HepG2 (cell line): ENCODE measurements at regions not wholly inside any gene's neighbourhood (a gene's known extent, or its start where the extent isn't known, plus 50 kb on each side); places are given as distances from the start of the nearest gene placed in this dataset.
A peak's percentile ranks its signal among the peaks of the same experiment; 100 is the strongest.

Experiments used
- ATAC-seq: fragments of 200-7000 bp; cut with Tn5 transposase; 3 replicates; pipeline ENCODE4 v1.9.1; 2020; ENCODE audit warnings: mild to moderate bottlenecking, moderate library complexity
- BruUV-seq: library from RNA; stranded (reverse); fragments of 400-500 nt; replicated peaks from 2 replicates; lab custom pipeline; 2021; lab: Mats Ljungman, UMichigan
- CTCF ChIA-PET: fragments of 300-600 bp; formaldehyde crosslinking; extraction: SDS; loops from one replicate; lab custom pipeline; 2021; ENCODE audit warnings: low total read pairs, inconsistent platforms, low intra/inter-chr PET ratio; lab: Yijun Ruan, JAX
- POLR2A ChIA-PET: fragments of 350-600 bp; sonication (Branson Sonifier 250); formaldehyde crosslinking; loops from one replicate; lab custom pipeline; 2020; ENCODE audit warnings: antibody characterized with exemption, inconsistent platforms; lab: Yijun Ruan, JAX
- DNase-seq: peaks from one replicate; pipeline ENCODE4 v3.0.0-alpha.2; 2015; ENCODE audit warnings: low spot score
- FAIRE-seq: peaks from 3 replicates; lab custom pipeline; 2011; peaks lifted over from hg19 to GRCh38; lab: Jason Lieb, UNC
- H2AFZ ChIP-seq: one replicate; pipeline ENCODE4 v1.6.1; 2011; ENCODE audit warnings: low read length, inconsistent platforms
- H3K27ac ChIP-seq: fragments of 300-600 bp; 3 replicates; pipeline ENCODE4 v1.8.0; 2011; ENCODE audit warnings: mixed run types, mild to moderate bottlenecking, mixed read lengths, low read length, inconsistent platforms; ENCODE audit not compliant: insufficient read depth; ENCODE audit errors: extremely low read length
- H3K27me3 ChIP-seq, 2 experiments: fragments of 200-600 bp in 1 of 2; 2 replicates in 1 of 2; 3 replicates in 1 of 2; pipeline versions ENCODE4 v1.6.0 to v1.8.0; 2011; ENCODE audit warnings: low read length in 2 of 2, mild to moderate bottlenecking in 2 of 2, moderate library complexity in 2 of 2, inconsistent platforms in 1 of 2; ENCODE audit not compliant: insufficient read depth in 2 of 2, control insufficient read depth in 1 of 2
- H3K36me3 ChIP-seq, 2 experiments: fragments of 200-600 bp in 1 of 2; replicated peaks in 1 of 2; 2 replicates in 1 of 2; 3 replicates in 1 of 2; pipeline versions ENCODE4 v1.5.1 to v1.8.0; 2011; ENCODE audit warnings: low read length in 2 of 2, inconsistent platforms in 1 of 2; ENCODE audit not compliant: insufficient read depth in 2 of 2, control insufficient read depth in 1 of 2
- H3K4me1 ChIP-seq: 2 replicates; pipeline ENCODE4 v1.5.1; 2012; ENCODE audit warnings: low read length, inconsistent platforms; ENCODE audit not compliant: insufficient read depth
- H3K4me2 ChIP-seq: 2 replicates; pipeline ENCODE4 v1.6.0; 2011; ENCODE audit warnings: low read depth, low read length, inconsistent platforms
- H3K4me3 ChIP-seq, 3 experiments: fragments of 200-600 bp in 1 of 3; sonication (generic), shearing (Covaris generic) in 1 of 3; replicated peaks in 1 of 3; 2 replicates each; pipeline ENCODE4 v1.5.1; 2011 to 2016; ENCODE audit warnings: low read length in 3 of 3, inconsistent platforms in 2 of 3, low read depth in 2 of 3, mild to moderate bottlenecking in 2 of 3, control low read depth in 1 of 3, mixed read lengths in 1 of 3; ENCODE audit not compliant: insufficient read depth in 1 of 3
- H3K79me2 ChIP-seq: one replicate; pipeline ENCODE4 v1.6.1; 2011; ENCODE audit warnings: low read length, inconsistent platforms; ENCODE audit not compliant: insufficient read depth
- H3K9ac ChIP-seq: 2 replicates; pipeline ENCODE4 v1.6.0; 2011; ENCODE audit warnings: mild to moderate bottlenecking, low read depth, low read length, inconsistent platforms; ENCODE audit not compliant: insufficient read depth
- H3K9me3 ChIP-seq: 2 replicates; pipeline ENCODE4 v1.5.1; 2012; ENCODE audit warnings: mild to moderate bottlenecking, low read length
- H4K20me1 ChIP-seq: 2 replicates; pipeline ENCODE4 v1.6.0; 2011; ENCODE audit warnings: inconsistent platforms, mild to moderate bottlenecking, low read length, moderate library complexity; ENCODE audit not compliant: insufficient read depth
- CENPX ChIP-seq: sonication (generic); formaldehyde crosslinking; IDR thresholded peaks from 2 replicates; pipeline ENCODE4 v1.9.0; 2021; ENCODE audit warnings: mild to moderate bottlenecking, missing genetic modification reagents, moderate library complexity
- GTF3A ChIP-seq: sonication (generic); formaldehyde crosslinking; conservative IDR thresholded peaks from 2 replicates; pipeline ENCODE4 v1.4.0; 2020; ENCODE audit warnings: mild to moderate bottlenecking, missing genetic modification reagents
- JUND ChIP-seq: sonication (generic); formaldehyde crosslinking; IDR thresholded peaks from 2 replicates; pipeline ENCODE4 v1.8.0; 2022; ENCODE audit warnings: mild to moderate bottlenecking, missing genetic modification reagents
- KMT2B ChIP-seq: IDR thresholded peaks from 2 replicates; pipeline ENCODE4 v1.6.1; 2016; ENCODE audit warnings: missing genetic modification reagents, missing compliant biosample characterization
- MNT ChIP-seq: fragments of 450-650 bp; IDR thresholded peaks from 2 replicates; pipeline ENCODE4 v1.6.1; 2016
- RARG ChIP-seq: sonication (generic); formaldehyde crosslinking; IDR thresholded peaks from 2 replicates; pipeline ENCODE4 v1.4.0; 2020; ENCODE audit warnings: low read depth, mild to moderate bottlenecking, missing genetic modification reagents
- SP140L ChIP-seq: sonication (generic); formaldehyde crosslinking; IDR thresholded peaks from 2 replicates; pipeline ENCODE4 v1.4.0; 2020; ENCODE audit warnings: missing genetic modification reagents, borderline replicate concordance
- ZNF724P ChIP-seq: sonication (generic); formaldehyde crosslinking; IDR thresholded peaks from 2 replicates; pipeline ENCODE4 v1.8.0; 2022; ENCODE audit warnings: missing genetic modification reagents, borderline replicate concordance
- WGBS: methylation state at CpG from one replicate; pipeline ENCODE4 v1.1.6; 2017; ENCODE audit warnings: low lambda C conversion rate; 5-methylcytosine and 5-hydroxymethylcytosine counted together
- in situ Hi-C: cut with HindIII; loops from 2 replicates; pipeline ENCODE4 v1.10.0; 2017; ENCODE audit warnings: low pct_unique_long_range_greater_than_20kb; ENCODE audit not compliant: extremely low pct_ligation_motif_present
- intact Hi-C: fragments of 100-400 bp; cut with micrococcal nuclease; formaldehyde crosslinking; loops from one replicate; pipeline ENCODE4 v1.10.0; 2022; ENCODE audit not compliant: unreplicated experiment

DNA sequence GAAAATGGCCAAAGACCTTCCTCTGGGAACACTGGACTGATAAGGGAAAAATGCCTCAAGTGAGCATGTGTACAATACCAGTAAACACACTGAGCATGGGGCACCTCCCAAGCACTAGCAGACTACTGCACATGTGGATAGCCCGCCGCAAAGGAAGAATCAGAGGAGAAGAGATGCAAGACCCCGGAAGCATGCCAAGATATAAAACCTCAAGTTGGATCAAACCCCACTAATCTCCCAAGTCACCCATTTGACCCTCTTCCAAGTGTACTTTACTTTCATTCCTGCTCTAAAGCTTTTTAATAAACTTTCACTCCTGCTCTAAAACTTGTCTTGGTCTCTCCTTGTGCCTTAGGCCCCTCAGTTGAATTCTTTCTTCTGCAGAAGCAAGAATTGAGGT lies 121.1 kb upstream of the PLAAT1 start:
- intact Hi-C loops (no loop called here), in situ Hi-C loops (no loop called here)
- no peaks in the 10 kb centered on the region for H3K36me3 ChIP-seq
- ChIA-PET CTCF (no interaction called here), POLR2A (no interaction called here)
- H3K4me3 ChIP-seq = no peak overlapping the region
- no peak overlapping the region for H3K27ac ChIP-seq
- ATAC-seq = no peak
- H2AFZ ChIP-seq = no peak overlapping the region
- H3K9me3 ChIP-seq = no peaks in the 10 kb centered on the region
- H3K4me1 ChIP-seq = no peaks in the 10 kb centered on the region
- H3K79me2 ChIP-seq = no peaks in the 10 kb centered on the region
- H4K20me1 ChIP-seq = no peaks in the 10 kb centered on the region
- no peak overlapping the region for H3K4me2 ChIP-seq
- no peak overlapping the region for H3K9ac ChIP-seq
- BruUV-seq = no TSS peak
- peaks cover 0 to 12% of the 10 kb centered on the region in 2 experiments; a peak in 1 of 5 replicates for H3K27me3 ChIP-seq
- DNase-seq = no peak
- no peak for TF ChIP-seq GTF3A (CRISPR knock-in tag)
- TF ChIP-seq JUND (CRISPR knock-in tag) = no peak
- no peak for TF ChIP-seq CENPX (CRISPR knock-in tag)
- no peak for TF ChIP-seq RARG (CRISPR knock-in tag)
- TF ChIP-seq KMT2B (CRISPR knock-in tag) = no peak
- 56% methylated on average over 3 of the region's 3 CpGs for WGBS
- no peak for FAIRE-seq

DNA sequence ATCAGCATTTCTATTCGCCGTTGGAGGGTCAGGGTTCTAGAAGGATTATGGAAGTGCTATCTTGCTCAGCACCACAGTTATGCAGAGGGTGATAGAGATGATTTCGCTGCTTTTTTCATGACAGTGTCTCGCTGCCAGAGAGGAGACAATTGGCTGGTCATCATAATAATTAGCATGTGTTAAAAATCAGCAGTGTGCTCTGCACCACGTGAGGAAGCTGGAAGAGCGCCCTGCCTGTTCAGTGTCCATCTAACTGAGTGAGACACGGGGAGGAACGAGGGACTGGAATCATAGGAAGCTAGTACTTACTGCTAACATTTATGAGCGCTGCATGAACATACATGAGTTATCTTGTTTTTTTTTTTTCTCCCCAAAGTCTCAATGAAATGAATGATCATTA lies 116.2 kb upstream of the PLAAT1 start:
- Histone ChIP-seq H3K4me3 (no peak overlapping the region), H2AFZ (no peak overlapping the region), H3K9ac (no peak overlapping the region), H3K9me3 (no peaks in the 10 kb centered on the region), H3K4me1 (no peaks in the 10 kb centered on the region), H3K79me2 (no peaks in the 10 kb centered on the region), H3K4me2 (no peak overlapping the region), H3K36me3 (no peaks in the 10 kb centered on the region), H4K20me1 (no peaks in the 10 kb centered on the region), H3K27me3 (peaks cover 0 to 16% of the 10 kb centered on the region in 2 experiments; a peak in 3 of 5 replicates), H3K27ac (no peak overlapping the region)
- TF ChIP-seq ZNF724P (CRISPR knock-in tag) (no peak), SP140L (no peak), MNT (peak; percentile 54)
- CTCF ChIA-PET = no interaction called here
- DNase-seq (no peak), FAIRE-seq (no peak), ATAC-seq (no peak)
- no TSS peak for BruUV-seq
- in situ Hi-C loops (no loop called here), intact Hi-C loops (no loop called here)
- whole genome bisulfite sequencing = 5% methylated on average over 9 of the region's 9 CpGs
- POLR2A ChIA-PET = no interaction called here
